ENCODE measurements at regions not wholly inside any gene's neighbourhood (a gene's known extent, or its start where the extent isn't known, plus 50 kb on each side); places are given as distances from the start of the nearest gene placed in this dataset.

DNA sequence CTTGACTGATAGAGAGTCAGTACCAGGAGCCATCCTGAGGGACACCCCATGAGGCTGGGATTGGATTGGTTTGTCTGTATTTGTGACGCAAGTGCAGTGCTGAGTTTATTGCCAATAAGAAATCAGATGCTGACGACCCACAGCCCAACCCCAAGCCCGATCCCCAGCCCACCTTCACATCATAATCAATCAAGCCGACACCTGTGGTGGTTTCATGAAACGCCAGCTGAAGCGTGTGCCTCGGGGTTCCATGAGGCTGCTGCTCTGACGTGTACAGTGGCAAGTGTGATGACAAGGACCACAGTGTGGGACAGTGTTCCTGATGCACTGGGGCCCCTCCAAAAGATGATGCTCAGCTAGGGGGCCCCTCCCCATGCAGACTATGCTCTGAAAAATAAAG lies 62.1 kb upstream of the C14orf180 start:
- TF ChIP-seq, protein P1, sequence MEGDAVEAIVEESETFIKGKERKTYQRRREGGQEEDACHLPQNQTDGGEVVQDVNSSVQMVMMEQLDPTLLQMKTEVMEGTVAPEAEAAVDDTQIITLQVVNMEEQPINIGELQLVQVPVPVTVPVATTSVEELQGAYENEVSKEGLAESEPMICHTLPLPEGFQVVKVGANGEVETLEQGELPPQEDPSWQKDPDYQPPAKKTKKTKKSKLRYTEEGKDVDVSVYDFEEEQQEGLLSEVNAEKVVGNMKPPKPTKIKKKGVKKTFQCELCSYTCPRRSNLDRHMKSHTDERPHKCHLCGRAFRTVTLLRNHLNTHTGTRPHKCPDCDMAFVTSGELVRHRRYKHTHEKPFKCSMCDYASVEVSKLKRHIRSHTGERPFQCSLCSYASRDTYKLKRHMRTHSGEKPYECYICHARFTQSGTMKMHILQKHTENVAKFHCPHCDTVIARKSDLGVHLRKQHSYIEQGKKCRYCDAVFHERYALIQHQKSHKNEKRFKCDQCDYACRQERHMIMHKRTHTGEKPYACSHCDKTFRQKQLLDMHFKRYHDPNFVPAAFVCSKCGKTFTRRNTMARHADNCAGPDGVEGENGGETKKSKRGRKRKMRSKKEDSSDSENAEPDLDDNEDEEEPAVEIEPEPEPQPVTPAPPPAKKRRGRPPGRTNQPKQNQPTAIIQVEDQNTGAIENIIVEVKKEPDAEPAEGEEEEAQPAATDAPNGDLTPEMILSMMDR (IDR thresholded peaks at IDR 0.05; ENCODE audit: borderline replicate concordance, extremely low read depth, low read length, poor library complexity, severe bottlenecking) = no peak
- TF ChIP-seq EZH2 (IDR thresholded peaks at IDR 0.05; ENCODE audit: borderline replicate concordance, low read depth, low read length, severe bottlenecking) = no peak
